Keratinocyte (primary cell): ENCODE measurements at regions not wholly inside any gene's neighbourhood (a gene's known extent, or its start where the extent isn't known, plus 50 kb on each side); places are given as distances from the start of the nearest gene placed in this dataset.

ENCODE experiments used
- DNase-seq: peaks from one replicate; pipeline ENCODE4 v3.0.0-alpha.2; 2011; ENCODE audit warnings: low read depth, missing footprints, low spot score
- FAIRE-seq: peaks from 2 replicates; lab custom pipeline; 2011; peaks lifted over from hg19 to GRCh38; lab: Jason Lieb, UNC
- H2AFZ ChIP-seq: 2 replicates; pipeline ENCODE4 v1.6.0; 2012; ENCODE audit warnings: low read length, control low read depth, inconsistent platforms; ENCODE audit not compliant: control insufficient read depth
- H3K27ac ChIP-seq: 2 replicates; pipeline ENCODE4 v1.5.1; 2011; ENCODE audit warnings: low read length; ENCODE audit not compliant: control insufficient read depth, insufficient read depth
- H3K27me3 ChIP-seq: 3 replicates; pipeline ENCODE4 v1.6.0; 2011; ENCODE audit warnings: low read length; ENCODE audit not compliant: control insufficient read depth, insufficient read depth; ENCODE audit errors: extremely low read depth
- H3K36me3 ChIP-seq, 2 experiments: 2 replicates in 1 of 2; 3 replicates in 1 of 2; pipeline ENCODE4 v1.5.1; 2011; ENCODE audit warnings: low read length in 2 of 2, mild to moderate bottlenecking in 1 of 2; ENCODE audit not compliant: control insufficient read depth in 2 of 2, insufficient read depth in 2 of 2; ENCODE audit errors: extremely low read depth in 1 of 2
- H3K4me1 ChIP-seq: 3 replicates; pipeline ENCODE4 v1.5.1; 2011; ENCODE audit warnings: low read length; ENCODE audit not compliant: control insufficient read depth, insufficient read depth; ENCODE audit errors: extremely low read depth
- H3K4me2 ChIP-seq: 3 replicates; pipeline ENCODE4 v1.6.0; 2011; ENCODE audit warnings: low read depth, low read length; ENCODE audit not compliant: control insufficient read depth, insufficient read depth; ENCODE audit errors: extremely low read depth
- H3K4me3 ChIP-seq, 3 experiments: fragments of 200-600 bp in 1 of 3; sonication (generic) in 1 of 3; 2 replicates in 2 of 3; 3 replicates in 1 of 3; pipeline ENCODE4 v1.5.1; 2011 to 2016; ENCODE audit warnings: low read length in 3 of 3, mild to moderate bottlenecking in 3 of 3, control low read depth in 2 of 3, inconsistent platforms in 1 of 3, low read depth in 1 of 3, mixed read lengths in 1 of 3, mixed run types in 1 of 3, moderate library complexity in 1 of 3; ENCODE audit not compliant: control insufficient read depth in 2 of 3, insufficient read depth in 2 of 3; ENCODE audit errors: extremely low read depth in 1 of 3
- H3K79me2 ChIP-seq: 2 replicates; pipeline ENCODE4 v1.6.0; 2012; ENCODE audit warnings: low read length; ENCODE audit not compliant: control insufficient read depth, insufficient read depth
- H3K9ac ChIP-seq: 3 replicates; pipeline ENCODE4 v1.6.0; 2011; ENCODE audit warnings: low read length; ENCODE audit not compliant: control insufficient read depth, insufficient read depth; ENCODE audit errors: extremely low read depth
- H3K9me1 ChIP-seq: 3 replicates; pipeline ENCODE4 v1.6.0; 2011; ENCODE audit warnings: low read length; ENCODE audit not compliant: control insufficient read depth, insufficient read depth; ENCODE audit errors: extremely low read depth
- H3K9me3 ChIP-seq: 2 replicates; pipeline ENCODE4 v1.5.1; 2012; ENCODE audit warnings: low read depth, low read length; ENCODE audit not compliant: control insufficient read depth
- H4K20me1 ChIP-seq: 3 replicates; pipeline ENCODE4 v1.6.0; 2011; ENCODE audit warnings: low read length; ENCODE audit not compliant: control insufficient read depth, insufficient read depth; ENCODE audit errors: extremely low read depth
- EZH2 ChIP-seq: IDR thresholded peaks from one replicate; pipeline ENCODE4 v1.6.1; 2012; ENCODE audit warnings: inconsistent platforms, mild to moderate bottlenecking, low read length, moderate library complexity
- dilution Hi-C: fragments of 300-500 bp; cut with MboI; formaldehyde crosslinking; loops from one replicate; pipeline ENCODE4 v1.7.0; 2020; ENCODE audit warnings: low sequenced_read_pairs; ENCODE audit not compliant: extremely low pct_ligation_motif_present
- TF ChIP-seq, protein P1 (sequence below), 3 experiments: IDR thresholded peaks in 1 of 3; conservative IDR thresholded peaks in 1 of 3; optimal IDR thresholded peaks in 1 of 3; 2 replicates in 2 of 3; 3 replicates in 1 of 3; pipeline versions ENCODE3 to v1.5.1; 2011; ENCODE audit warnings: low read length in 3 of 3, mild to moderate bottlenecking in 3 of 3, moderate library complexity in 2 of 3, control low read depth in 1 of 3, inconsistent platforms in 1 of 3; ENCODE audit not compliant: insufficient read depth in 2 of 3; ENCODE audit errors: extremely low read depth in 1 of 3

DNA sequence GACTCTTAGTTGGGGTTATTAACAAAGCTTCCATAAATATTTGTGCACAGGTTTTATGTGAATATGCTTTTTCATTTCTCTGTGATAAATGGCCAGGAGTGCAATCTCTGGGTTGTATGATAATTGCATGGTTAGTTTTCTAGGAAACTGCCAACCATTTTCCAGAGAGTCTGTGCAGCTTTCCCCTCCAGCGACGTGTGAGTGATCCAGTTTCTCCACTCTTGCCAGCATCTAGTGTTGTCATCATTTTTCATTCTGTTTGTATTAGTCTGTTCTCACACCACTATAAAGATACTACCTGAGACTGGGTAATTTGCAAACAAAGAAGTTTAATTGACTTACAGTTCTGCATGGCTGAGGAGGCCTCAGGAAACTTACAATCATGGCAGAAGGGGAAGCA is 319.6 kb upstream of the SHH start:
- Histone ChIP-seq H3K36me3 (no peaks in the 10 kb centered on the region), H3K9me3 (no peaks in the 10 kb centered on the region), H3K4me2 (no peak overlapping the region), H3K27me3 (no peaks in the 10 kb centered on the region), H4K20me1 (no peaks in the 10 kb centered on the region), H3K4me1 (peaks cover 3% of the 10 kb centered on the region), H3K79me2 (no peaks in the 10 kb centered on the region), H3K27ac (no peak overlapping the region), H3K9ac (no peak overlapping the region), H2AFZ (no peak overlapping the region), H3K4me3 (no peak overlapping the region), H3K9me1 (no peaks in the 10 kb centered on the region)
- no peak for DNase-seq
- no peak for TF ChIP-seq EZH2
- TF ChIP-seq, protein P1, sequence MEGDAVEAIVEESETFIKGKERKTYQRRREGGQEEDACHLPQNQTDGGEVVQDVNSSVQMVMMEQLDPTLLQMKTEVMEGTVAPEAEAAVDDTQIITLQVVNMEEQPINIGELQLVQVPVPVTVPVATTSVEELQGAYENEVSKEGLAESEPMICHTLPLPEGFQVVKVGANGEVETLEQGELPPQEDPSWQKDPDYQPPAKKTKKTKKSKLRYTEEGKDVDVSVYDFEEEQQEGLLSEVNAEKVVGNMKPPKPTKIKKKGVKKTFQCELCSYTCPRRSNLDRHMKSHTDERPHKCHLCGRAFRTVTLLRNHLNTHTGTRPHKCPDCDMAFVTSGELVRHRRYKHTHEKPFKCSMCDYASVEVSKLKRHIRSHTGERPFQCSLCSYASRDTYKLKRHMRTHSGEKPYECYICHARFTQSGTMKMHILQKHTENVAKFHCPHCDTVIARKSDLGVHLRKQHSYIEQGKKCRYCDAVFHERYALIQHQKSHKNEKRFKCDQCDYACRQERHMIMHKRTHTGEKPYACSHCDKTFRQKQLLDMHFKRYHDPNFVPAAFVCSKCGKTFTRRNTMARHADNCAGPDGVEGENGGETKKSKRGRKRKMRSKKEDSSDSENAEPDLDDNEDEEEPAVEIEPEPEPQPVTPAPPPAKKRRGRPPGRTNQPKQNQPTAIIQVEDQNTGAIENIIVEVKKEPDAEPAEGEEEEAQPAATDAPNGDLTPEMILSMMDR (optimal IDR thresholded peaks at IDR 0.05 in 1 of 3, IDR thresholded peaks at IDR 0.05 in 1 of 3, conservative IDR thresholded peaks at IDR 0.05 in 1 of 3; ENCODE audit: extremely low read depth in 1 of 3, insufficient read depth in 2 of 3, low read length in 3 of 3) = no peak
- FAIRE-seq = no peak
- dilution Hi-C loops = no loop called here

DNA sequence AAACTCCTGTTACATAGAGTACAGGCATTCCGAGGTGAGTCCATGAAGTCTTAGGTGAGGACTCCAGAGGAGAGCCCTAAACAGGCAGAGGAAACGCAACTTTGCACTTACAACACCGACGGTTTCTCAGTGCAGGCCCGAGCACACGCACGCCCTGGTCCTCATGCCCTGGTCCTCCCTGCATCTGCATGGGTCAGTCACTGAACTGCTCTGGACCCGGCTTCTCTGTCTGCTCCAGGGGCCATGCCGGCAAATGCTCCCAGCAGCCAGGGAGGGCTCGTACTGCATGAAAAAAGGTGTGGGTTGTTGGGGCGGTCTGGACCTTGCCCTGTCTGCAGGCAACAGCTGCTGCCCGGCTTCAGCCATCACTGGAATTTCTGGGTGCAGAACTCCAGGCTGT is 317.3 kb upstream of the SHH start:
- Histone ChIP-seq H3K27me3 (no peaks in the 10 kb centered on the region), H3K9ac (no peak overlapping the region), H3K79me2 (no peaks in the 10 kb centered on the region), H3K4me1 (peaks cover 3% of the 10 kb centered on the region), H2AFZ (no peak overlapping the region), H3K4me2 (no peak overlapping the region), H3K9me1 (no peaks in the 10 kb centered on the region), H3K36me3 (no peaks in the 10 kb centered on the region), H3K4me3 (no peak overlapping the region), H4K20me1 (no peaks in the 10 kb centered on the region), H3K9me3 (no peaks in the 10 kb centered on the region), H3K27ac (no peak overlapping the region)
- no peak for DNase-seq
- FAIRE-seq = no peak
- dilution Hi-C loops = no loop called here
- TF ChIP-seq, protein P1 (optimal IDR thresholded peaks at IDR 0.05 in 1 of 3, IDR thresholded peaks at IDR 0.05 in 1 of 3, conservative IDR thresholded peaks at IDR 0.05 in 1 of 3; ENCODE audit: extremely low read depth in 1 of 3, insufficient read depth in 2 of 3, low read length in 3 of 3) = no peak
- TF ChIP-seq EZH2 = no peak
